Smooth muscle cell (in vitro differentiated cells): ENCODE measurements at regions not wholly inside any gene's neighbourhood (a gene's known extent, or its start where the extent isn't known, plus 50 kb on each side); places are given as distances from the start of the nearest gene placed in this dataset.

Source experiments
- DNase-seq: peaks from one replicate; lab custom pipeline; 2025; ENCODE audit not compliant: unreplicated experiment; lab: John Stamatoyannopoulos, UW
- H2AFZ ChIP-seq: fragments of 200-600 bp; sonication (generic); 2 replicates; pipeline ENCODE4 v1.6.0; 2016; ENCODE audit warnings: antibody characterized with exemption, low read depth, mild to moderate bottlenecking
- H3F3A ChIP-seq: fragments of 200-600 bp; sonication (generic); 2 replicates; pipeline ENCODE4 v1.6.0; 2017; ENCODE audit warnings: antibody characterized with exemption, low read depth
- H3K27ac ChIP-seq: fragments of 200-600 bp; sonication (generic); 2 replicates; pipeline ENCODE4 v1.5.1; 2016; ENCODE audit warnings: low read depth, mild to moderate bottlenecking
- H3K27me3 ChIP-seq: fragments of 200-600 bp; sonication (generic); 2 replicates; pipeline ENCODE4 v1.6.1; 2016; ENCODE audit warnings: low read depth, mild to moderate bottlenecking
- H3K36me3 ChIP-seq: fragments of 200-600 bp; sonication (generic); 2 replicates; pipeline ENCODE4 v1.5.1; 2016; ENCODE audit warnings: low read depth
- H3K4me1 ChIP-seq: fragments of 200-600 bp; sonication (generic); 2 replicates; pipeline ENCODE4 v1.5.1; 2016; ENCODE audit warnings: low read depth
- H3K4me2 ChIP-seq: fragments of 200-600 bp; sonication (generic); 2 replicates; pipeline ENCODE4 v1.6.0; 2016; ENCODE audit warnings: mild to moderate bottlenecking
- H3K4me3 ChIP-seq: fragments of 200-600 bp; sonication (generic); 2 replicates; pipeline ENCODE4 v1.5.1; 2016; ENCODE audit warnings: mild to moderate bottlenecking
- H3K79me2 ChIP-seq: fragments of 200-600 bp; sonication (generic); 2 replicates; pipeline ENCODE4 v1.6.0; 2016; ENCODE audit warnings: low read depth, mild to moderate bottlenecking
- H3K9ac ChIP-seq: fragments of 200-600 bp; sonication (generic); 2 replicates; pipeline ENCODE4 v1.6.0; 2016; ENCODE audit warnings: low read depth
- H3K9me3 ChIP-seq: fragments of 200-600 bp; sonication (generic); replicated peaks from 2 replicates; pipeline ENCODE4 v1.5.1; 2016; ENCODE audit warnings: low read depth
- H4K20me1 ChIP-seq: fragments of 200-600 bp; sonication (generic); 2 replicates; pipeline ENCODE4 v1.6.0; 2016; ENCODE audit warnings: low read depth
- WGBS: methylation state at CpG from one replicate; pipeline ENCODE4 v1.1.7; 2016; ENCODE audit warnings: low lambda C conversion rate; 5-methylcytosine and 5-hydroxymethylcytosine counted together
- TF ChIP-seq, protein P1 (sequence below): fragments of 200-600 bp; sonication (generic); IDR thresholded peaks from 2 replicates; pipeline ENCODE4 v1.5.1; 2017; ENCODE audit warnings: borderline replicate concordance, mild to moderate bottlenecking, antibody characterized with exemption; ENCODE audit not compliant: insufficient read depth, poor library complexity, severe bottlenecking

DNA sequence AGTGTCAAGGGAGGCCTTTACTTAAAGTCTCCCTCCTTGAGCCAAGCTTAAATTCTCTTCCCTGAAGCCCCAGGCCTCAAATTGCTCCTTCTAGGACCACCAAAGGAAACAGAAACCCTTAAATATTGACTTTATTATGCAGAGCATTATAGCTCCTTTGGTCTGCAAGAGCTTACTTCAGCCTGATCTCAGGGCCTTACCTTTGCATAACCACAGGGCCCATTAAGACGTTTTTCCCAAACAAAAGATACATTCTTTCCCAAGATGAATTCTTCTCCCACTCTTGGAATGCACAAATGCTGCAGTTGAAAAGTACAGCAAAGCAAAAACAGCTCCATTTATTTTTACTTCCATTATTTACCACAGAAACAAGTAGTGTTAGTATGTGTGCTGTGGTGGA lies 130.8 kb downstream of the B3GNT2 start:
- H3K79me2 ChIP-seq: no peaks in the 10 kb centered on the region
- no peak overlapping the region for H3K4me2 ChIP-seq
- H2AFZ ChIP-seq: peak overlapping the region; percentile 45
- H3F3A ChIP-seq: no peaks in the 10 kb centered on the region
- TF ChIP-seq, protein P1, sequence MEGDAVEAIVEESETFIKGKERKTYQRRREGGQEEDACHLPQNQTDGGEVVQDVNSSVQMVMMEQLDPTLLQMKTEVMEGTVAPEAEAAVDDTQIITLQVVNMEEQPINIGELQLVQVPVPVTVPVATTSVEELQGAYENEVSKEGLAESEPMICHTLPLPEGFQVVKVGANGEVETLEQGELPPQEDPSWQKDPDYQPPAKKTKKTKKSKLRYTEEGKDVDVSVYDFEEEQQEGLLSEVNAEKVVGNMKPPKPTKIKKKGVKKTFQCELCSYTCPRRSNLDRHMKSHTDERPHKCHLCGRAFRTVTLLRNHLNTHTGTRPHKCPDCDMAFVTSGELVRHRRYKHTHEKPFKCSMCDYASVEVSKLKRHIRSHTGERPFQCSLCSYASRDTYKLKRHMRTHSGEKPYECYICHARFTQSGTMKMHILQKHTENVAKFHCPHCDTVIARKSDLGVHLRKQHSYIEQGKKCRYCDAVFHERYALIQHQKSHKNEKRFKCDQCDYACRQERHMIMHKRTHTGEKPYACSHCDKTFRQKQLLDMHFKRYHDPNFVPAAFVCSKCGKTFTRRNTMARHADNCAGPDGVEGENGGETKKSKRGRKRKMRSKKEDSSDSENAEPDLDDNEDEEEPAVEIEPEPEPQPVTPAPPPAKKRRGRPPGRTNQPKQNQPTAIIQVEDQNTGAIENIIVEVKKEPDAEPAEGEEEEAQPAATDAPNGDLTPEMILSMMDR: no peak
- no peak overlapping the region for H3K9ac ChIP-seq
- 18% methylated on average over 1 of the region's 1 CpG for WGBS
- no peak overlapping the region for H3K4me3 ChIP-seq
- no peak for DNase-seq
- no peaks in the 10 kb centered on the region for H4K20me1 ChIP-seq
- H3K27ac ChIP-seq: no peak overlapping the region
- H3K36me3 ChIP-seq: no peaks in the 10 kb centered on the region
- H3K27me3 ChIP-seq: no peaks in the 10 kb centered on the region
- H3K4me1 ChIP-seq: no peaks in the 10 kb centered on the region
- no peaks in the 10 kb centered on the region for H3K9me3 ChIP-seq

DNA sequence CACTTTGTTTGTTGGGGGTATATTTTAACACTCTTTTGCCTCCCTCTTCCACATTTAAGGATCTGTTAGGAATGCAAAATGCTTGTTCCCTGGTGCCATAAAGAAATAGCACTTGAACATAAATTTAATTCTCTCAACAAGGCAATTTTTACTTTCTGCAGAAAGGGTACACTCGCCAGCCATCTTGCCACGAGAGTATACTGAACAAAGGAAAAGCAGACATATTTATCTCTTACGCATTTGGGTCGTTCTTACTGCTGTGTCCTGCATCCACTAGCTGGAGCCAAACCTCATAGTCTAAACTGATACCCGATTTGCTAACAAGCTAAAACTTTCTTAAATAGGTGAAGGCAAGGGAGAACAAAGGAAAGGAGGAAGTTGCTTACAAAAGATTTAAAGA lies 129.5 kb downstream of the B3GNT2 start:
- H3K4me2 ChIP-seq: no peak overlapping the region
- WGBS: 92% methylated on average over 5 of the region's 5 CpGs
- no peaks in the 10 kb centered on the region for H3K9me3 ChIP-seq
- no peak overlapping the region for H3K9ac ChIP-seq
- no peaks in the 10 kb centered on the region for H3K79me2 ChIP-seq
- H3K27me3 ChIP-seq: no peaks in the 10 kb centered on the region
- no peaks in the 10 kb centered on the region for H4K20me1 ChIP-seq
- H2AFZ ChIP-seq: no peak overlapping the region
- H3K4me1 ChIP-seq: peaks cover 13% of the 10 kb centered on the region
- TF ChIP-seq, protein P1: no peak
- DNase-seq: no peak
- no peaks in the 10 kb centered on the region for H3F3A ChIP-seq
- no peak overlapping the region for H3K4me3 ChIP-seq
- H3K27ac ChIP-seq: no peak overlapping the region
- no peaks in the 10 kb centered on the region for H3K36me3 ChIP-seq

DNA sequence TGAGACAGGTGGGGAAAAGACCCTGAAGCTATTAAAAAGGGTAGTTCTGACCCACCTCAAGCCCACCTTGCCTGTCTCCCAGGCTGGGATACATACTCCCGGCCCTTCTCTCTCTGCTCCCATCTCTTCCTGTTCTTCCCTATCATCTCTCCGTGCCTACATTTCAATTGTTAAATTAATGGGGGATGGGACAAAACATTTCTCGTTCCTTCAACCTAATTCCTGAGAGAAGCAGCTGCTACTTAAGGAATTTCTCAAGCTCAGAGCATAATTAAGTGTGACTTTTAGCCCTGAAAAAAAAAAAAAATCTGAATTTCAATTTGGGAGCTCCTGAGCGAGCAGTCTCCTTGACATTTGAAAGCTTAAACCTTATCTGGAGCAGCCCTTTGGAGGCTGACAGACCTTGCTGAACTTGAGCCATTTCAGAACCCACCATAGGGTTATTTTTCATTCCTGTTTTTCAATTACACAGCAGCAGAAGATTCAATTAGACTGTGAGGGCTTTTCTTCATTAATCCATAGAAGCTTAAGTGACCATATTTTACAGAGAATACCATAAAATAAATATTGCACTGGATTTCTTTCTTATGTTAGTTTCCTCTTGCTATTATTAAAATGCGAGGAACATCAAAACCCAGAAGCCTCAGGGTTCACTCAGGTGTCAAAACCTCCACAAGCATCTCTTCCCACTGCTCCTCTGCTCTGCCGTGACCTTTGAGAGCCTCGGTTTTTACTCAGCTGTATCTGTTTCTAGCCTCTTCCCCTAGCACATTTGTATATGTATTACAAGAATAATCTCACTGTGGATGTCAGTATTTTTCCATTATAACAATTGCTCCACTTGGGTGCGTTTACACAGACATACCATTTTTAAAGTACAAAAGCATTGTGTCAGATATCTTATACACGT lies 125.7 kb downstream of the B3GNT2 start:
- TF ChIP-seq, protein P1: no peak
- no peak for DNase-seq
- Histone ChIP-seq H4K20me1 (no peaks in the 10 kb centered on the region), H3K27ac (no peak overlapping the region), H2AFZ (peak overlapping the region; percentile 17), H3K9me3 (no peaks in the 10 kb centered on the region), H3K79me2 (no peaks in the 10 kb centered on the region), H3K4me3 (no peak overlapping the region), H3K4me1 (peaks cover 15% of the 10 kb centered on the region), H3K4me2 (no peak overlapping the region), H3K9ac (no peak overlapping the region), H3K36me3 (no peaks in the 10 kb centered on the region), H3K27me3 (no peaks in the 10 kb centered on the region), H3F3A (no peaks in the 10 kb centered on the region)
- WGBS: 65% methylated on average over 9 of the region's 9 CpGs
